Stimulated activated CD4-positive, alpha-beta T cell treated with anti-CD3 and anti-CD28 coated beads, Interleukin-12 subunit alpha, Interleukin-12 subunit beta, amount 100 ng/mL, for 24 hours (primary cell): ENCODE measurements at regions not wholly inside any gene's neighbourhood (a gene's known extent, or its start where the extent isn't known, plus 50 kb on each side); places are given as distances from the start of the nearest gene placed in this dataset.
"Not testable (repeated sequence)": the region's sequence is repeated elsewhere in the genome, so short reads cannot be mapped to it uniquely, and the experiment has no call there.

ENCODE experiments used
- DNase-seq, 2 experiments: peaks; one replicate each; pipeline ENCODE4 v3.0.0-alpha.2; 2020; ENCODE audit warnings: low read depth in 2 of 2

- DNase-seq = no peak
These were observed 835.4 kb downstream of the SEMA5A start for GRCh38 chr5:8710426-8710930.

- DNase-seq = no peak
These were observed 831.7 kb downstream of the SEMA5A start for GRCh38 chr5:8714198-8714597.

GRCh38 chr5:8714861-8715260, 831.0 kb downstream of the SEMA5A start:
- no peak for DNase-seq

- no peak for DNase-seq
These were observed 826.1 kb downstream of the SEMA5A start for GRCh38 chr5:8719796-8720195.

- DNase-seq = no peak
These were observed 825.4 kb downstream of the SEMA5A start for GRCh38 chr5:8720506-8720905.

GRCh38 chr5:8721536-8721935, 824.3 kb downstream of the SEMA5A start:
- no peak for DNase-seq

- DNase-seq = no peak
These were observed 819.4 kb downstream of the SEMA5A start for GRCh38 chr5:8726383-8727036.

GRCh38 chr5:8727396-8727795, 818.5 kb downstream of the SEMA5A start:
- no peak for DNase-seq

GRCh38 chr5:8729437-8729836, 816.4 kb downstream of the SEMA5A start:
- DNase-seq = no peak

- DNase-seq = no peak
These were observed 815.7 kb downstream of the SEMA5A start for GRCh38 chr5:8730194-8730593.

GRCh38 chr5:8731110-8731509, 814.8 kb downstream of the SEMA5A start:
- DNase-seq = not testable (repeated sequence)

GRCh38 chr5:8740595-8740994, 805.3 kb downstream of the SEMA5A start:
- no peak for DNase-seq

GRCh38 chr5:8749556-8749955, 796.3 kb downstream of the SEMA5A start:
- DNase-seq = no peak

GRCh38 chr5:8750100-8750499, 795.8 kb downstream of the SEMA5A start:
- no peak for DNase-seq

GRCh38 chr5:8751971-8752370, 793.9 kb downstream of the SEMA5A start:
- DNase-seq = no peak

- no peak for DNase-seq
These were observed 793.3 kb downstream of the SEMA5A start for GRCh38 chr5:8752595-8752994.

GRCh38 chr5:8756498-8757084, 789.3 kb downstream of the SEMA5A start:
- no peak for DNase-seq

GRCh38 chr5:8765886-8766285, 780.0 kb downstream of the SEMA5A start:
- no peak for DNase-seq

GRCh38 chr5:8766448-8766847, 779.4 kb downstream of the SEMA5A start:
- DNase-seq = no peak

GRCh38 chr5:8767111-8767510, 778.8 kb downstream of the SEMA5A start:
- no peak for DNase-seq

- DNase-seq = no peak
These were observed 778.1 kb downstream of the SEMA5A start for GRCh38 chr5:8767746-8768145.

GRCh38 chr5:8769631-8770030, 776.2 kb downstream of the SEMA5A start:
- DNase-seq = no peak

- no peak for DNase-seq
These were observed 775.4 kb downstream of the SEMA5A start for GRCh38 chr5:8770431-8770830.
